ENCODE measurements at regions not wholly inside any gene's neighbourhood (a gene's known extent, or its start where the extent isn't known, plus 50 kb on each side); places are given as distances from the start of the nearest gene placed in this dataset.
A peak's percentile ranks its signal among the peaks of the same experiment; 100 is the strongest.
"Not testable (repeated sequence)": the region's sequence is repeated elsewhere in the genome, so short reads cannot be mapped to it uniquely, and the experiment has no call there.

- Histone ChIP-seq H3K27ac (no peak overlapping the region), H3K4me3 (ENCODE audit: low read depth, low read length) (no peak overlapping the region), H2AFZ (no peak overlapping the region), H3K27me3 (ENCODE audit: control insufficient read depth, insufficient read depth, low read length) (no peaks in the 10 kb centered on the region), H3K4me1 (no peaks in the 10 kb centered on the region), H3K9me3 (ENCODE audit: control insufficient read depth, low read length) (no peaks in the 10 kb centered on the region), H3K79me2 (no peaks in the 10 kb centered on the region), H3K4me2 (ENCODE audit: low read length) (no peak overlapping the region), H3K36me3 (ENCODE audit: control insufficient read depth, insufficient read depth, low read length) (no peaks in the 10 kb centered on the region), H3K9ac (no peak overlapping the region)
- TF ChIP-seq CTCF (IDR thresholded peaks at IDR 0.05) = no peak
Measured at GRCh38 chr7:359226-359765, 69.3 kb downstream of the FOXL3 start.

DNA sequence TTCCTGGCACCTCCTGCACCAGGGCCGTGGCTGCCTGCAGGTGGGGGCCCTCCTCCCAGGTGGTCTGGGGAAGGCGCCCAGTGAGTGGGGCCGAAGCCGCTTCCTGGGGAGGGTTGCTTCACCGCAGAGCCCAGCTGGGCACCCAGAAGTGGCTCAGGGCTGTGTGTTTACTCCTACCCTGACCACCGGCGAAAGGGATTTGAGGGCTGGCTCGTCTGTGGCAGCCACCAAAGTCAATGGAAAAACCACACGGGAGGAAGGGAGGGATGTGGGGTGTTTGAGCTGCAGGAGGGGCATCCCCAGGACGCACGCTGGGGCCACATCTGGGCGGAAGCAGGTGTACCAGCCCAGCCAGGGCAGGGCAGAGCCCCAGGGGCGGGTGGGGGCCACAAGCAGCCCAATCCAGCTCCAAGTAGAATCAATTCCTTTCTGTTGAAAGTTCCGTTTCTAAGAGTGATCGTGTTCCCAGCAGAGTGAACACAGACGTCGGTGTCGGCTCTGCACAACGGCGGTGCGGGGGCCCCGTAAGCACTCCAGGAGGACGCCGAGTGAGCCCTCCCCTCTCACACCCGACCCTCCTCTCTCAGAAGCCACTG is 69.9 kb downstream of the FOXL3 start:
- Histone ChIP-seq H3K9me3 (ENCODE audit: control insufficient read depth, low read length) (no peaks in the 10 kb centered on the region), H3K4me2 (ENCODE audit: low read length) (no peak overlapping the region), H3K9ac (no peak overlapping the region), H3K4me3 (ENCODE audit: low read depth, low read length) (no peak overlapping the region), H3K27me3 (ENCODE audit: control insufficient read depth, insufficient read depth, low read length) (no peaks in the 10 kb centered on the region), H3K36me3 (ENCODE audit: control insufficient read depth, insufficient read depth, low read length) (no peaks in the 10 kb centered on the region), H2AFZ (no peak overlapping the region), H3K27ac (no peak overlapping the region), H3K4me1 (no peaks in the 10 kb centered on the region), H3K79me2 (no peaks in the 10 kb centered on the region)
- TF ChIP-seq CTCF (IDR thresholded peaks at IDR 0.05) = no peak

- H3K27me3 ChIP-seq (ENCODE audit: control insufficient read depth, insufficient read depth, low read length) = no peaks in the 10 kb centered on the region
- H3K4me3 ChIP-seq (ENCODE audit: low read depth, low read length) = no peak overlapping the region
- H2AFZ ChIP-seq = no peak overlapping the region
- H3K9ac ChIP-seq = no peak overlapping the region
- no peaks in the 10 kb centered on the region for H3K4me1 ChIP-seq
- no peaks in the 10 kb centered on the region for H3K36me3 ChIP-seq (ENCODE audit: control insufficient read depth, insufficient read depth, low read length)
- H3K4me2 ChIP-seq (ENCODE audit: low read length) = no peak overlapping the region
- H3K79me2 ChIP-seq = no peaks in the 10 kb centered on the region
- no peak overlapping the region for H3K27ac ChIP-seq
- TF ChIP-seq CTCF (IDR thresholded peaks at IDR 0.05) = no peak
- H3K9me3 ChIP-seq (ENCODE audit: control insufficient read depth, low read length) = no peaks in the 10 kb centered on the region
Measured at GRCh38 chr7:360454-361100, 70.6 kb downstream of the FOXL3 start.

GRCh38 chr7:361182-361581 is 71.2 kb downstream of the FOXL3 start:
- not testable (repeated sequence) for H3K4me3 ChIP-seq (ENCODE audit: low read depth, low read length); H3K4me2 ChIP-seq (ENCODE audit: low read length); H3K4me1 ChIP-seq; H3K9me3 ChIP-seq (ENCODE audit: control insufficient read depth, low read length); H3K79me2 ChIP-seq; H3K27me3 ChIP-seq (ENCODE audit: control insufficient read depth, insufficient read depth, low read length); H3K36me3 ChIP-seq (ENCODE audit: control insufficient read depth, insufficient read depth, low read length); H2AFZ ChIP-seq; H3K9ac ChIP-seq; H3K27ac ChIP-seq

DNA sequence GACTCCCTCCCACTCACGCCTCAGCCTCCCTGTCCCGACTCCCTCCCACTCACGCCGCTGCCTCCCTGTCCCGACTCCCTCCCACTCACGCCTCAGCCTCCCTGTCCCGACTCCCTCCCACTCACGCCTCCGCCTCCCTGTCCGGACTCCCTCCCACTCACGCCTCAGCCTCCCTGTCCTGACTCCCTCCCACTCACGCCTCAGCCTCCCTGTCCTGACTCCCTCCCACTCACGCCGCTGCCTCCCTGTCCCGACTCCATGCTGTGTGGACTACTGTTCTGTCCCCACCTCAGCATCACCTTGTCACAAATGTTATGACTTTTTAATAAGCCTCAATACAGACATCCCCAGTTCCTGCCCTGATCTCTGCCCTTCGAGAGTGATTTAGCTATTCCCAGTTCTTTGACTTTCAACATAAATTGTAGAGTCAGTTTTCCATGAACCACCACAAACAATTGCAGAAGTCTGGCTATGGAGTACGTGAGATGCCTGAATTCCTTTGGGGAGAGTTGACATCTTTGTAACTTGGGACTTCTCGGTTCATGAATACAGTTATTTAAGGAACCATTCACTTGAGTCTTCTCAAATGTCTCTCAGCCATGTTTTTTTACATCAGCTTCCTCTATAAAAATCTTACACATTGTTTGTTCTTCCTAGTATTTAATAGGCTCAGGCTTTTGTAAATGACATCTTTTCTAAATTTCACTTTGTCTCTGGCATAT is 71.9 kb downstream of the FOXL3 start:
- Histone ChIP-seq H3K9me3 (ENCODE audit: control insufficient read depth, low read length) (no peaks in the 10 kb centered on the region), H3K27ac (no peak overlapping the region), H3K27me3 (ENCODE audit: control insufficient read depth, insufficient read depth, low read length) (no peaks in the 10 kb centered on the region), H2AFZ (peak overlapping the region; percentile 47), H3K36me3 (ENCODE audit: control insufficient read depth, insufficient read depth, low read length) (no peaks in the 10 kb centered on the region), H3K9ac (no peak overlapping the region), H3K4me3 (ENCODE audit: low read depth, low read length) (no peak overlapping the region), H3K4me1 (no peaks in the 10 kb centered on the region), H3K79me2 (no peaks in the 10 kb centered on the region), H3K4me2 (ENCODE audit: low read length) (peak overlapping the region; percentile 23)
- TF ChIP-seq CTCF (IDR thresholded peaks at IDR 0.05) = no peak

Measured in parathyroid adenoma (tissue), 2 donors.